ENCODE measurements at regions not wholly inside any gene's neighbourhood (a gene's known extent, or its start where the extent isn't known, plus 50 kb on each side); places are given as distances from the start of the nearest gene placed in this dataset.

GRCh38 chr13:104477261-104477660 is 1411.0 kb upstream of the SLC10A2 start:
- Histone ChIP-seq H3K56ac (replicated peaks; ENCODE audit: insufficient read length, low read depth, low read length) (no peak overlapping the region), H3K4me3 (ENCODE audit: extremely low read depth in 1 of 4, insufficient read depth in 2 of 4, low read depth in 3 of 4, low read length in 4 of 4) (no peak overlapping the region), H2BK120ac (replicated peaks; ENCODE audit: low read depth, low read length) (no peak overlapping the region), H3K79me1 (ENCODE audit: low read depth, low read length) (no peaks in the 10 kb centered on the region), H2BK5ac (ENCODE audit: low read depth, low read length) (no peak overlapping the region), H4K20me1 (replicated peaks in 1 of 2; ENCODE audit: control insufficient read depth in 1 of 2, insufficient read depth in 2 of 2, low read length in 2 of 2) (no peaks in the 10 kb centered on the region), H3K23ac (ENCODE audit: insufficient read length) (no peak overlapping the region), H3K36me3 (ENCODE audit: control insufficient read depth in 2 of 4, insufficient read depth in 4 of 4, low read length in 3 of 4) (no peaks in the 10 kb centered on the region), H3K4ac (replicated peaks; ENCODE audit: insufficient read length, low read depth, low read length) (no peak overlapping the region), H3K4me1 (replicated peaks in 1 of 4; ENCODE audit: control insufficient read depth in 3 of 4, insufficient read depth in 4 of 4, low read length in 3 of 4) (no peaks in the 10 kb centered on the region), H3K9me3 (ENCODE audit: insufficient read depth in 2 of 2, low read depth in 1 of 2, low read length in 1 of 2) (no peaks in the 10 kb centered on the region), H2BK20ac (ENCODE audit: low read length) (no peak overlapping the region), H3K79me2 (ENCODE audit: control insufficient read depth in 1 of 2, insufficient read depth in 2 of 2, low read length in 2 of 2) (no peaks in the 10 kb centered on the region), H2BK12ac (ENCODE audit: low read depth, low read length) (no peak overlapping the region), H3K27ac (ENCODE audit: low read depth, low read length) (no peak overlapping the region), H3K18ac (ENCODE audit: extremely low read depth, low read length) (no peak overlapping the region), H4K91ac (replicated peaks; ENCODE audit: insufficient read length, low read length) (no peak overlapping the region), H3K9ac (replicated peaks in 1 of 4; ENCODE audit: extremely low read depth in 1 of 4, low read depth in 3 of 4, low read length in 3 of 4) (no peak overlapping the region), H2AFZ (ENCODE audit: low read length) (no peak overlapping the region), H2BK15ac (ENCODE audit: low read length) (no peak overlapping the region), H3K4me2 (ENCODE audit: insufficient read depth in 1 of 2, low read depth in 2 of 2, low read length in 2 of 2) (no peak overlapping the region), H2AK5ac (ENCODE audit: low read depth, low read length) (no peak overlapping the region), H3K27me3 (replicated peaks in 1 of 4; ENCODE audit: control insufficient read depth in 3 of 4, extremely low read depth in 1 of 4, insufficient read depth in 3 of 4, low read length in 3 of 4) (no peaks in the 10 kb centered on the region), H4K5ac (ENCODE audit: insufficient read length, low read depth, low read length) (no peak overlapping the region), H3K23me2 (ENCODE audit: low read depth, low read length) (no peaks in the 10 kb centered on the region), H4K8ac (ENCODE audit: extremely low read depth, insufficient read depth, low read length) (no peak overlapping the region), H3K14ac (ENCODE audit: insufficient read length) (no peak overlapping the region)
- CTCF ChIA-PET (ENCODE audit: partially characterized antibody): no interaction called here
- POLR2A ChIA-PET (ENCODE audit: partially characterized antibody): no interaction called here
- no peak for FAIRE-seq
- no peak for DNase-seq (ENCODE audit: low read depth in 1 of 2, low spot score in 2 of 2)
- WGBS, 2 experiments (ENCODE audit: extremely low coverage in 1 of 2, insufficient coverage in 1 of 2, insufficient read length in 1 of 2, insufficient replicate concordance in 2 of 2, low coverage in 1 of 2, low lambda C conversion rate in 2 of 2, missing lambda C conversion rate in 1 of 2): 98% methylated on average over 2 of the region's 2 CpGs; no CpG with 5 or more reads in 1 of the 2 experiments
- TF ChIP-seq MAFK (IDR thresholded peaks at IDR 0.05; ENCODE audit: low read depth, low read length) (no peak), CTCF (IDR thresholded peaks at IDR 0.05; ENCODE audit: control extremely low read depth in 1 of 3, insufficient read depth in 1 of 3, low read depth in 1 of 3, low read length in 3 of 3) (no peak), CBX8 (IDR thresholded peaks at IDR 0.05; ENCODE audit: borderline replicate concordance, low read depth, low read length) (no peak), RFX5 (IDR thresholded peaks at IDR 0.05; ENCODE audit: borderline replicate concordance, low read depth, low read length) (no peak), TCF12 (IDR thresholded peaks at IDR 0.05; ENCODE audit: low read depth, low read length) (no peak), TAF7 (optimal IDR thresholded peaks at IDR 0.05; ENCODE audit: borderline replicate concordance, low read depth, low read length) (no peak), CBX5 (IDR thresholded peaks at IDR 0.05; ENCODE audit: low read depth, low read length) (no peak)
